ENCODE measurements at regions not wholly inside any gene's neighbourhood (a gene's known extent, or its start where the extent isn't known, plus 50 kb on each side); places are given as distances from the start of the nearest gene placed in this dataset.

- Histone ChIP-seq H3K36me3 (ENCODE audit: insufficient read depth, low read length) (no peaks in the 10 kb centered on the region), H3K4me3 (ENCODE audit: low read depth in 1 of 2, low read length in 2 of 2) (no peak overlapping the region), H3K27ac (ENCODE audit: low read depth, low read length) (no peak overlapping the region), H3K9me3 (ENCODE audit: low read length) (no peaks in the 10 kb centered on the region), H3K27me3 (ENCODE audit: control insufficient read depth in 1 of 2, insufficient read depth in 2 of 2, low read length in 2 of 2) (no peaks in the 10 kb centered on the region), H3K4me1 (ENCODE audit: insufficient read depth, low read length) (no peaks in the 10 kb centered on the region), H3K9ac (ENCODE audit: low read length) (no peak overlapping the region)
Observed at GRCh38 chr4:74631338-74631737, 163.0 kb downstream of the BTC start.

- Histone ChIP-seq H3K27ac (ENCODE audit: low read depth, low read length) (no peak overlapping the region), H3K36me3 (ENCODE audit: insufficient read depth, low read length) (no peaks in the 10 kb centered on the region), H3K9me3 (ENCODE audit: low read length) (no peaks in the 10 kb centered on the region), H3K4me1 (ENCODE audit: insufficient read depth, low read length) (no peaks in the 10 kb centered on the region), H3K4me3 (ENCODE audit: low read depth in 1 of 2, low read length in 2 of 2) (no peak overlapping the region), H3K9ac (ENCODE audit: low read length) (no peak overlapping the region), H3K27me3 (ENCODE audit: control insufficient read depth in 1 of 2, insufficient read depth in 2 of 2, low read length in 2 of 2) (no peaks in the 10 kb centered on the region)
Observed at GRCh38 chr4:74631988-74632387, 162.3 kb downstream of the BTC start.

- Histone ChIP-seq H3K9me3 (ENCODE audit: low read length) (no peaks in the 10 kb centered on the region), H3K4me3 (ENCODE audit: low read depth in 1 of 2, low read length in 2 of 2) (no peak overlapping the region), H3K27me3 (ENCODE audit: control insufficient read depth in 1 of 2, insufficient read depth in 2 of 2, low read length in 2 of 2) (no peaks in the 10 kb centered on the region)
Observed at GRCh38 chr4:74632634-74633033, 161.7 kb downstream of the BTC start.

GRCh38 chr4:74635074-74635473, 159.2 kb downstream of the BTC start:
- Histone ChIP-seq H3K9me3 (ENCODE audit: low read length) (no peaks in the 10 kb centered on the region), H3K4me3 (ENCODE audit: low read depth in 1 of 2, low read length in 2 of 2) (no peak overlapping the region), H3K9ac (ENCODE audit: low read length) (no peak overlapping the region), H3K4me1 (ENCODE audit: insufficient read depth, low read length) (no peaks in the 10 kb centered on the region), H3K27me3 (ENCODE audit: control insufficient read depth in 1 of 2, insufficient read depth in 2 of 2, low read length in 2 of 2) (no peaks in the 10 kb centered on the region), H3K27ac (ENCODE audit: low read depth, low read length) (no peak overlapping the region), H3K36me3 (ENCODE audit: insufficient read depth, low read length) (no peaks in the 10 kb centered on the region)

More at GRCh38 chr4:74632634-74633033, 161.7 kb downstream of the BTC start:
- Histone ChIP-seq H3K27ac (ENCODE audit: low read depth, low read length) (no peak overlapping the region), H3K36me3 (ENCODE audit: insufficient read depth, low read length) (no peaks in the 10 kb centered on the region), H3K4me1 (ENCODE audit: insufficient read depth, low read length) (no peaks in the 10 kb centered on the region), H3K9ac (ENCODE audit: low read length) (no peak overlapping the region)

GRCh38 chr4:74635490-74636123, 158.7 kb downstream of the BTC start:
- no peaks in the 10 kb centered on the region for H3K4me1 ChIP-seq (ENCODE audit: insufficient read depth, low read length)
- H3K27me3 ChIP-seq (ENCODE audit: control insufficient read depth in 1 of 2, insufficient read depth in 2 of 2, low read length in 2 of 2), result no peaks in the 10 kb centered on the region
- H3K9ac ChIP-seq (ENCODE audit: low read length), result no peak overlapping the region
- H3K36me3 ChIP-seq (ENCODE audit: insufficient read depth, low read length), result no peaks in the 10 kb centered on the region
- H3K27ac ChIP-seq (ENCODE audit: low read depth, low read length), result no peak overlapping the region
- no peaks in the 10 kb centered on the region for H3K9me3 ChIP-seq (ENCODE audit: low read length)
- no peak overlapping the region for H3K4me3 ChIP-seq (ENCODE audit: low read depth in 1 of 2, low read length in 2 of 2)

- Histone ChIP-seq H3K27ac (ENCODE audit: low read depth, low read length) (no peak overlapping the region), H3K36me3 (ENCODE audit: insufficient read depth, low read length) (no peaks in the 10 kb centered on the region), H3K4me3 (ENCODE audit: low read depth in 1 of 2, low read length in 2 of 2) (no peak overlapping the region), H3K9me3 (ENCODE audit: low read length) (no peaks in the 10 kb centered on the region), H3K9ac (ENCODE audit: low read length) (no peak overlapping the region), H3K4me1 (ENCODE audit: insufficient read depth, low read length) (no peaks in the 10 kb centered on the region), H3K27me3 (ENCODE audit: control insufficient read depth in 1 of 2, insufficient read depth in 2 of 2, low read length in 2 of 2) (no peaks in the 10 kb centered on the region)
Observed at GRCh38 chr4:74638001-74638400, 156.3 kb downstream of the BTC start.

- Histone ChIP-seq H3K27ac (ENCODE audit: low read depth, low read length) (no peak overlapping the region), H3K4me3 (ENCODE audit: low read depth in 1 of 2, low read length in 2 of 2) (no peak overlapping the region), H3K36me3 (ENCODE audit: insufficient read depth, low read length) (no peaks in the 10 kb centered on the region), H3K9ac (ENCODE audit: low read length) (no peak overlapping the region), H3K4me1 (ENCODE audit: insufficient read depth, low read length) (no peaks in the 10 kb centered on the region), H3K9me3 (ENCODE audit: low read length) (no peaks in the 10 kb centered on the region), H3K27me3 (ENCODE audit: control insufficient read depth in 1 of 2, insufficient read depth in 2 of 2, low read length in 2 of 2) (no peaks in the 10 kb centered on the region)
Observed at GRCh38 chr4:74638689-74639088, 155.6 kb downstream of the BTC start.

- Histone ChIP-seq H3K27ac (ENCODE audit: low read depth, low read length) (no peak overlapping the region), H3K4me1 (ENCODE audit: insufficient read depth, low read length) (no peaks in the 10 kb centered on the region), H3K9ac (ENCODE audit: low read length) (no peak overlapping the region), H3K36me3 (ENCODE audit: insufficient read depth, low read length) (no peaks in the 10 kb centered on the region), H3K9me3 (ENCODE audit: low read length) (no peaks in the 10 kb centered on the region), H3K4me3 (ENCODE audit: low read depth in 1 of 2, low read length in 2 of 2) (no peak overlapping the region), H3K27me3 (ENCODE audit: control insufficient read depth in 1 of 2, insufficient read depth in 2 of 2, low read length in 2 of 2) (no peaks in the 10 kb centered on the region)
Observed at GRCh38 chr4:74640111-74640903, 154.0 kb downstream of the BTC start.

GRCh38 chr4:74642006-74642405, 152.3 kb downstream of the BTC start:
- no peaks in the 10 kb centered on the region for H3K9me3 ChIP-seq (ENCODE audit: low read length)
- H3K27me3 ChIP-seq (ENCODE audit: control insufficient read depth in 1 of 2, insufficient read depth in 2 of 2, low read length in 2 of 2), result no peaks in the 10 kb centered on the region
- H3K36me3 ChIP-seq (ENCODE audit: insufficient read depth, low read length), result no peaks in the 10 kb centered on the region
- H3K4me3 ChIP-seq (ENCODE audit: low read depth in 1 of 2, low read length in 2 of 2), result no peak overlapping the region
- H3K9ac ChIP-seq (ENCODE audit: low read length), result no peak overlapping the region
- no peak overlapping the region for H3K27ac ChIP-seq (ENCODE audit: low read depth, low read length)
- H3K4me1 ChIP-seq (ENCODE audit: insufficient read depth, low read length), result no peaks in the 10 kb centered on the region

- Histone ChIP-seq H3K27ac (ENCODE audit: low read depth, low read length) (no peak overlapping the region), H3K36me3 (ENCODE audit: insufficient read depth, low read length) (no peaks in the 10 kb centered on the region), H3K9me3 (ENCODE audit: low read length) (no peaks in the 10 kb centered on the region), H3K9ac (ENCODE audit: low read length) (no peak overlapping the region), H3K4me1 (ENCODE audit: insufficient read depth, low read length) (no peaks in the 10 kb centered on the region), H3K27me3 (ENCODE audit: control insufficient read depth in 1 of 2, insufficient read depth in 2 of 2, low read length in 2 of 2) (no peaks in the 10 kb centered on the region), H3K4me3 (ENCODE audit: low read depth in 1 of 2, low read length in 2 of 2) (no peak overlapping the region)
Observed at GRCh38 chr4:74649193-74649592, 145.1 kb downstream of the BTC start.

- Histone ChIP-seq H3K4me1 (ENCODE audit: insufficient read depth, low read length) (no peaks in the 10 kb centered on the region), H3K9ac (ENCODE audit: low read length) (no peak overlapping the region), H3K27ac (ENCODE audit: low read depth, low read length) (no peak overlapping the region), H3K27me3 (ENCODE audit: control insufficient read depth in 1 of 2, insufficient read depth in 2 of 2, low read length in 2 of 2) (no peaks in the 10 kb centered on the region), H3K4me3 (ENCODE audit: low read depth in 1 of 2, low read length in 2 of 2) (no peak overlapping the region), H3K36me3 (ENCODE audit: insufficient read depth, low read length) (no peaks in the 10 kb centered on the region), H3K9me3 (ENCODE audit: low read length) (no peaks in the 10 kb centered on the region)
Observed at GRCh38 chr4:74651198-74651597, 143.1 kb downstream of the BTC start.

All from muscle layer of colon (tissue), 2 donors.